WTC11 (cell line): ENCODE measurements at regions not wholly inside any gene's neighbourhood (a gene's known extent, or its start where the extent isn't known, plus 50 kb on each side); places are given as distances from the start of the nearest gene placed in this dataset.

ENCODE experiments used
- ATAC-seq: fragments of 200-7000 bp; cut with Tn5 transposase; 2 replicates; pipeline ENCODE4 v1.10.0; 2021; ENCODE audit warnings: mild to moderate bottlenecking, moderate library complexity
- CTCF ChIA-PET: fragments of 300-600 bp; sonication (Branson Sonifier 250); formaldehyde crosslinking; loops from one replicate; lab custom pipeline; 2021; ENCODE audit warnings: antibody characterized with exemption; lab: Charles Lee
- POLR2A ChIA-PET: fragments of 350-600 bp; sonication (Branson Sonifier 250); formaldehyde crosslinking; loops from one replicate; lab custom pipeline; 2021; ENCODE audit warnings: antibody characterized with exemption; lab: Charles Lee
- DNase-seq: peaks from one replicate; pipeline ENCODE4 v3.0.0; 2021; ENCODE audit warnings: low spot score
- H3K27ac Mint-ChIP-seq: 2 replicates; pipeline ENCODE4 v1.8.0; 2021; ENCODE audit warnings: mixed read lengths
- H3K27me3 Mint-ChIP-seq: 2 replicates; pipeline ENCODE4 v1.8.0; 2021; ENCODE audit warnings: low read depth, mild to moderate bottlenecking, moderate library complexity, mixed read lengths
- H3K36me3 Mint-ChIP-seq: 2 replicates; pipeline ENCODE4 v1.8.0; 2021; ENCODE audit warnings: mixed read lengths
- H3K4me1 Mint-ChIP-seq: 2 replicates; pipeline ENCODE4 v1.8.0; 2022; ENCODE audit warnings: mixed read lengths
- H3K4me3 Mint-ChIP-seq: 2 replicates; pipeline ENCODE4 v1.8.0; 2021; ENCODE audit warnings: mild to moderate bottlenecking, moderate library complexity, mixed read lengths
- H3K9me3 Mint-ChIP-seq: 2 replicates; pipeline ENCODE4 v1.8.0; 2021; ENCODE audit warnings: mixed read lengths
- CBFB ChIP-seq: sonication (generic); formaldehyde crosslinking; IDR thresholded peaks from 2 replicates; pipeline ENCODE4 v1.8.1; 2022; ENCODE audit warnings: mild to moderate bottlenecking, low read depth, missing genetic modification reagents
- CTCF ChIP-seq: fragments of 200-600 bp; IDR thresholded peaks from 2 replicates; pipeline ENCODE4 v1.8.0; 2022; ENCODE audit warnings: antibody characterized with exemption
- E2F4 ChIP-seq: sonication (generic); formaldehyde crosslinking; IDR thresholded peaks from 2 replicates; pipeline ENCODE4 v1.8.1; 2022; ENCODE audit warnings: low read depth, mild to moderate bottlenecking, moderate library complexity, missing genetic modification reagents, borderline replicate concordance
- ELF4 ChIP-seq: sonication (generic); formaldehyde crosslinking; IDR thresholded peaks from 2 replicates; pipeline ENCODE4 v1.8.1; 2022; ENCODE audit warnings: low read depth, mild to moderate bottlenecking, moderate library complexity, missing genetic modification reagents
- FOXJ3 ChIP-seq: sonication (generic); formaldehyde crosslinking; IDR thresholded peaks from 2 replicates; pipeline ENCODE4 v1.9.0; 2021; ENCODE audit warnings: missing genetic modification reagents, mild to moderate bottlenecking, borderline replicate concordance
- FOXP1 ChIP-seq: sonication (generic); formaldehyde crosslinking; IDR thresholded peaks from 2 replicates; pipeline ENCODE4 v1.8.0; 2022; ENCODE audit warnings: missing genetic modification reagents, mild to moderate bottlenecking, moderate library complexity, borderline replicate concordance
- GABPB1 ChIP-seq: sonication (generic); formaldehyde crosslinking; IDR thresholded peaks from 2 replicates; pipeline ENCODE4 v1.8.1; 2023; ENCODE audit warnings: mild to moderate bottlenecking, missing genetic modification reagents
- MAX ChIP-seq: sonication (generic); formaldehyde crosslinking; IDR thresholded peaks from 2 replicates; pipeline ENCODE4 v1.8.0; 2022; ENCODE audit warnings: mild to moderate bottlenecking, missing genetic modification reagents
- MXD4 ChIP-seq: fragments of 250-450 bp; sonication (Bioruptor Pico); IDR thresholded peaks from 2 replicates; pipeline ENCODE4 v1.8.0; 2021; ENCODE audit warnings: mild to moderate bottlenecking, moderate library complexity, borderline replicate concordance
- NFYB ChIP-seq: sonication (generic); formaldehyde crosslinking; conservative IDR thresholded peaks from 2 replicates; pipeline ENCODE4 v1.8.0; 2022; ENCODE audit warnings: low read depth, missing genetic modification reagents
- NR1H2 ChIP-seq: sonication (generic); formaldehyde crosslinking; IDR thresholded peaks from 2 replicates; pipeline ENCODE4 v1.9.0; 2021; ENCODE audit warnings: mild to moderate bottlenecking, moderate library complexity, missing genetic modification reagents
- NR2C2 ChIP-seq: sonication (generic); formaldehyde crosslinking; IDR thresholded peaks from 2 replicates; pipeline ENCODE4 v1.8.0; 2022; ENCODE audit warnings: mild to moderate bottlenecking, missing genetic modification reagents
- RORB ChIP-seq: fragments of 250-450 bp; sonication (Bioruptor Pico); IDR thresholded peaks from 2 replicates; pipeline ENCODE4 v1.9.0; 2021; ENCODE audit warnings: mild to moderate bottlenecking
- SP1 ChIP-seq: sonication (generic); formaldehyde crosslinking; conservative IDR thresholded peaks from 2 replicates; pipeline ENCODE4 v1.8.1; 2022; ENCODE audit warnings: missing genetic modification reagents
- TCF7 ChIP-seq: sonication (generic); formaldehyde crosslinking; IDR thresholded peaks from 2 replicates; pipeline ENCODE4 v1.8.0; 2022; ENCODE audit warnings: mild to moderate bottlenecking, low read depth, missing genetic modification reagents, moderate library complexity
- ZBTB43 ChIP-seq: sonication (generic); formaldehyde crosslinking; IDR thresholded peaks from 2 replicates; pipeline ENCODE4 v1.8.1; 2023; ENCODE audit warnings: mild to moderate bottlenecking, missing genetic modification reagents
- ZNF423 ChIP-seq: fragments of 250-450 bp; sonication (Bioruptor Pico); IDR thresholded peaks from 2 replicates; pipeline ENCODE4 v2.1.2; 2022; ENCODE audit warnings: mild to moderate bottlenecking, moderate library complexity
- TF ChIP-seq, protein P1 (sequence below): sonication (generic); formaldehyde crosslinking; conservative IDR thresholded peaks from 2 replicates; pipeline ENCODE4 v1.8.1; 2023; ENCODE audit warnings: mild to moderate bottlenecking, low read depth, missing genetic modification reagents, moderate library complexity
- TF ChIP-seq, protein P2 (sequence below): sonication (generic); formaldehyde crosslinking; IDR thresholded peaks from 2 replicates; pipeline ENCODE4 v1.8.1; 2023; ENCODE audit warnings: mild to moderate bottlenecking, moderate library complexity, missing genetic modification reagents
- TF ChIP-seq, protein P3 (sequence below): fragments of 250-450 bp; sonication (Bioruptor Pico); IDR thresholded peaks from 2 replicates; pipeline ENCODE4 v1.9.0; 2021; ENCODE audit warnings: mild to moderate bottlenecking

- H3K4me1 Mint-ChIP-seq, result peaks cover 7% of the 10 kb centered on the region
- CTCF ChIA-PET, result no interaction called here
- TF ChIP-seq, protein P1, sequence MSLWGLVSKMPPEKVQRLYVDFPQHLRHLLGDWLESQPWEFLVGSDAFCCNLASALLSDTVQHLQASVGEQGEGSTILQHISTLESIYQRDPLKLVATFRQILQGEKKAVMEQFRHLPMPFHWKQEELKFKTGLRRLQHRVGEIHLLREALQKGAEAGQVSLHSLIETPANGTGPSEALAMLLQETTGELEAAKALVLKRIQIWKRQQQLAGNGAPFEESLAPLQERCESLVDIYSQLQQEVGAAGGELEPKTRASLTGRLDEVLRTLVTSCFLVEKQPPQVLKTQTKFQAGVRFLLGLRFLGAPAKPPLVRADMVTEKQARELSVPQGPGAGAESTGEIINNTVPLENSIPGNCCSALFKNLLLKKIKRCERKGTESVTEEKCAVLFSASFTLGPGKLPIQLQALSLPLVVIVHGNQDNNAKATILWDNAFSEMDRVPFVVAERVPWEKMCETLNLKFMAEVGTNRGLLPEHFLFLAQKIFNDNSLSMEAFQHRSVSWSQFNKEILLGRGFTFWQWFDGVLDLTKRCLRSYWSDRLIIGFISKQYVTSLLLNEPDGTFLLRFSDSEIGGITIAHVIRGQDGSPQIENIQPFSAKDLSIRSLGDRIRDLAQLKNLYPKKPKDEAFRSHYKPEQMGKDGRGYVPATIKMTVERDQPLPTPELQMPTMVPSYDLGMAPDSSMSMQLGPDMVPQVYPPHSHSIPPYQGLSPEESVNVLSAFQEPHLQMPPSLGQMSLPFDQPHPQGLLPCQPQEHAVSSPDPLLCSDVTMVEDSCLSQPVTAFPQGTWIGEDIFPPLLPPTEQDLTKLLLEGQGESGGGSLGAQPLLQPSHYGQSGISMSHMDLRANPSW (CRISPR knock-in tag), result no peak
- TF ChIP-seq CTCF, result no peak
- no peak for TF ChIP-seq FOXJ3
- TF ChIP-seq FOXP1 (CRISPR knock-in tag), result no peak
- no peak for TF ChIP-seq ZBTB43 (CRISPR knock-in tag)
- no peak for TF ChIP-seq NR2C2 (CRISPR knock-in tag)
- no peak for TF ChIP-seq SP1 (CRISPR knock-in tag)
- TF ChIP-seq CBFB, result no peak
- TF ChIP-seq E2F4, result no peak
- TF ChIP-seq GABPB1 (CRISPR knock-in tag), result no peak
- TF ChIP-seq, protein P2, sequence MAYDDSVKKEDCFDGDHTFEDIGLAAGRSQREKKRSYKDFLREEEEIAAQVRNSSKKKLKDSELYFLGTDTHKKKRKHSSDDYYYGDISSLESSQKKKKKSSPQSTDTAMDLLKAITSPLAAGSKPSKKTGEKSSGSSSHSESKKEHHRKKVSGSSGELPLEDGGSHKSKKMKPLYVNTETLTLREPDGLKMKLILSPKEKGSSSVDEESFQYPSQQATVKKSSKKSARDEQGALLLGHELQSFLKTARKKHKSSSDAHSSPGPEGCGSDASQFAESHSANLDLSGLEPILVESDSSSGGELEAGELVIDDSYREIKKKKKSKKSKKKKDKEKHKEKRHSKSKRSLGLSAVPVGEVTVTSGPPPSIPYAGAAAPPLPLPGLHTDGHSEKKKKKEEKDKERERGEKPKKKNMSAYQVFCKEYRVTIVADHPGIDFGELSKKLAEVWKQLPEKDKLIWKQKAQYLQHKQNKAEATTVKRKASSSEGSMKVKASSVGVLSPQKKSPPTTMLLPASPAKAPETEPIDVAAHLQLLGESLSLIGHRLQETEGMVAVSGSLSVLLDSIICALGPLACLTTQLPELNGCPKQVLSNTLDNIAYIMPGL (CRISPR knock-in tag), result no peak
- TF ChIP-seq, protein P3, sequence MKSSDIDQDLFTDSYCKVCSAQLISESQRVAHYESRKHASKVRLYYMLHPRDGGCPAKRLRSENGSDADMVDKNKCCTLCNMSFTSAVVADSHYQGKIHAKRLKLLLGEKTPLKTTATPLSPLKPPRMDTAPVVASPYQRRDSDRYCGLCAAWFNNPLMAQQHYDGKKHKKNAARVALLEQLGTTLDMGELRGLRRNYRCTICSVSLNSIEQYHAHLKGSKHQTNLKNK (CRISPR knock-in tag), result no peak
- no peak for TF ChIP-seq ZNF423
- TF ChIP-seq MXD4 (CRISPR knock-in tag), result no peak
- TF ChIP-seq NR1H2, result no peak
- TF ChIP-seq NFYB (CRISPR knock-in tag), result no peak
- no peak for TF ChIP-seq RORB (CRISPR knock-in tag)
- no peak for TF ChIP-seq ELF4 (CRISPR knock-in tag)
- no peak for TF ChIP-seq MAX (CRISPR knock-in tag)
- TF ChIP-seq TCF7 (CRISPR knock-in tag), result no peak
- H3K36me3 Mint-ChIP-seq, result peaks cover 18% of the 10 kb centered on the region
- no peaks in the 10 kb centered on the region for H3K27me3 Mint-ChIP-seq
- POLR2A ChIA-PET, result no interaction called here
- ATAC-seq (no peak), DNase-seq (no peak)
- peaks cover 41% of the 10 kb centered on the region for H3K9me3 Mint-ChIP-seq
- H3K4me3 Mint-ChIP-seq, result no peak overlapping the region
- no peak overlapping the region for H3K27ac Mint-ChIP-seq
Measured at GRCh38 chr3:28752290-28752689, 403.7 kb upstream of the AZI2 start.
